ENCODE measurements at regions not wholly inside any gene's neighbourhood (a gene's known extent, or its start where the extent isn't known, plus 50 kb on each side); places are given as distances from the start of the nearest gene placed in this dataset.

DNA sequence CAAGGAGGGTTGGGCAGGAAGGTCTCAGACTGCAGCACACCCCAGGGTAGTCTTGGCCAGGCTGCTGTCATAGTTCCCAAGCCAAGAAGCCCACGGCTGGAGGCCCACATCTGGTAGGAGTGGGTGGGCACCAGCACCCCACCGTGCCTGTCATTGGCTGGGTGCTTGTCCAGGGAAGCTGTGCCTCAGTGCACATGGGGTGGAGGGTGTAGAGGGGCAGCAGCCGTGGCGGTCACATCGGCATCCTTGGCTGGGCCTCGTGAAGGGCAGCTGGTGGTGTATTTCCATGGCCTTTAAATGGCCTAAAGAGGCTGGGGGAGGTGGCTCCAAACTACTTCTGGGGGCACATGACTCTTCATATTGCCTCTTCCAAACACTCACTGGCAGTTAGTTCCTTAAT is 119.6 kb upstream of the USP24 start:
- no peak for DNase-seq (ENCODE audit: low spot score)

DNA sequence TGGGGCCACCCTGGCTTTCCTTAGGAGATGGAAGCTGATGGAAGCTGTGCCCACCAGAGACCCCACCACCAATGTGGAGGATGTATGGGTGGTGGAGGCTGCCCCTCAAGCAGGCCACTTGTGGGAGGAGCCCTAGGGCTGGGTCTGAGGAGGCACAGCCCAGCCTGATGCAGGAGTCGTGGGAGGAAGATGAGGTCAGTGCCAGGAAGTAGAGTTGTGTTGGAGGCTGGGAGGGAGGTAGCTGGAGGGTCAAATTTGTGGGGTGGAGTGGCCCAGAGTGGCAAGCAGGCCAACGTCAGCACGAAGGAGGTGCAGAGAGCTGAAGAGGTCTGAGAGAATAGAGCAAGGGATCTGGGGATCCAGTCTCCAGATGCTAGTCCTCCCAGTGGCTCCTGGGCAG is 119.0 kb upstream of the USP24 start:
- DNase-seq (ENCODE audit: low spot score), result no peak
- TF ChIP-seq, protein P1, sequence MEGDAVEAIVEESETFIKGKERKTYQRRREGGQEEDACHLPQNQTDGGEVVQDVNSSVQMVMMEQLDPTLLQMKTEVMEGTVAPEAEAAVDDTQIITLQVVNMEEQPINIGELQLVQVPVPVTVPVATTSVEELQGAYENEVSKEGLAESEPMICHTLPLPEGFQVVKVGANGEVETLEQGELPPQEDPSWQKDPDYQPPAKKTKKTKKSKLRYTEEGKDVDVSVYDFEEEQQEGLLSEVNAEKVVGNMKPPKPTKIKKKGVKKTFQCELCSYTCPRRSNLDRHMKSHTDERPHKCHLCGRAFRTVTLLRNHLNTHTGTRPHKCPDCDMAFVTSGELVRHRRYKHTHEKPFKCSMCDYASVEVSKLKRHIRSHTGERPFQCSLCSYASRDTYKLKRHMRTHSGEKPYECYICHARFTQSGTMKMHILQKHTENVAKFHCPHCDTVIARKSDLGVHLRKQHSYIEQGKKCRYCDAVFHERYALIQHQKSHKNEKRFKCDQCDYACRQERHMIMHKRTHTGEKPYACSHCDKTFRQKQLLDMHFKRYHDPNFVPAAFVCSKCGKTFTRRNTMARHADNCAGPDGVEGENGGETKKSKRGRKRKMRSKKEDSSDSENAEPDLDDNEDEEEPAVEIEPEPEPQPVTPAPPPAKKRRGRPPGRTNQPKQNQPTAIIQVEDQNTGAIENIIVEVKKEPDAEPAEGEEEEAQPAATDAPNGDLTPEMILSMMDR (IDR thresholded peaks at IDR 0.05; ENCODE audit: extremely low read depth, missing control alignments), result no peak

More for the DNA sequence above, 119.6 kb upstream of the USP24 start:
- TF ChIP-seq, protein P1 (IDR thresholded peaks at IDR 0.05; ENCODE audit: extremely low read depth, missing control alignments), result no peak

DNA sequence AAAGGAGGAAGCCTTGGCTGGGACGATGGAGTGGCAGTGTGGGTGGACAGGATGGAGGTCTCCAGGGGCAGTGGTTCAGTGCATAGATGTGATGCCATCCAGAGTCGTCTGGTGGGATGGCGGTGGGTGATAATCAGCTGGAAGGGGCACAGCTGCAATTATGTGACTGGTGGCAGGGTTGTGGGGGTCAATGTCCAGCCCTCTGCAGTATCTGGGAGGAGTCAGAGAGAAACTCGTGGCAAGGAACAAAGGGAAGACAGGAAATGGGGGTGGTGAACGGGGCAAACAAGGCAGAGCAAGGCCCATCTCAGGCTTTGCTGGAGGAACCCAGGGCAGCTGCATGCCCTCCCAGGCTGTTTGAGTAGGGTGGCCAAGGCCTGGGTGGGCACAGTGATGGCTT is 118.3 kb upstream of the USP24 start:
- DNase-seq (ENCODE audit: low spot score), result no peak
- TF ChIP-seq, protein P1 (IDR thresholded peaks at IDR 0.05; ENCODE audit: extremely low read depth, missing control alignments), result no peak

DNA sequence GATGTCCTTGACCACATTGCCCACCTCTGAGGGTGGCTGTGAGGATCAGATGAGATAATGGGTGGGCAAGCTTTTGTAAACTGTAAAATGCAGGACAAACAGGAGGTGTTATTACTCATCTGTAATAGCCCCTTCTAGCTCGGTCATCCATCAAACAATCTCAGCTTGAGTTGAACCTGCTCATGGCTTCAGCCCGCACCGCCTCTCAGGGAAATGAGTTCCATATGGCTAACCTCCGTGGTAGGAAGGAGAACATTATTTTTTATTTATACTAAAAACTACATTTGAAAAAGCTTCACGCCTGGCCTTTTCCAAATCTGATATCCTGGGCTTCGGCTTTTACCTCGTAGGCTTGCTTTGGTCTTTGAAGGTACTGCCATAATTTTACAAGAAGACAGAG is 116.2 kb upstream of the USP24 start:
- TF ChIP-seq, protein P1 (IDR thresholded peaks at IDR 0.05; ENCODE audit: extremely low read depth, missing control alignments), result no peak
- DNase-seq (ENCODE audit: low spot score), result no peak

DNA sequence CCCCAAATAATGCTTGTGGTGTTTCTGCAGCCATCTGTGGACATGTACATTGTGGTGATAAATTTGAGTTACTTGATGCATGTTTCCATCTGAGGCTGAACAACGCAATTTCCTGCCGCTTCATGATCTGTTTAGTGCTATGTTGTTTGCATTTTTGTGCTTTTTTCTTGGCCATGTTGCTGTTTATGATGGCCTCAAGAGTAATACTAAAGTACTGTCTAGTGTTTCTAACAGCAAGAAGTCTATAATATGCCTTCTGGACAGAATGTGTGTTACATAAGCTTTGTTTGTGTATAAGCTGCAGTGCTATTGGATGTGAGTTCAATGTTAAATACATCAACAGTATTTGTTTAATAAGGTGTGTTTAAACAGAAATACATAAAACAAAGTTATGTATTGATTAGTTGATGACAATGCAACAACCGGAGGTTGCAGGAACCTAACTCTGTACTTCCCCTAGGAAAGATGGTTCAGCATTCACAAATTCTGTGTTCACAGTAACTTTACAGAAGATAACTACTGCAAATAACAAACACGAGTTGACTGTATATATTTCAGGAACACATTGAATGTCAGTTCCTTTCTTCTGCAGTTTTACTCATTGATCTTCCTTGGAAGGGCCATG is 114.8 kb upstream of the USP24 start:
- no peak for DNase-seq (ENCODE audit: low spot score)
- TF ChIP-seq, protein P1 (IDR thresholded peaks at IDR 0.05; ENCODE audit: extremely low read depth, missing control alignments), result no peak

DNA sequence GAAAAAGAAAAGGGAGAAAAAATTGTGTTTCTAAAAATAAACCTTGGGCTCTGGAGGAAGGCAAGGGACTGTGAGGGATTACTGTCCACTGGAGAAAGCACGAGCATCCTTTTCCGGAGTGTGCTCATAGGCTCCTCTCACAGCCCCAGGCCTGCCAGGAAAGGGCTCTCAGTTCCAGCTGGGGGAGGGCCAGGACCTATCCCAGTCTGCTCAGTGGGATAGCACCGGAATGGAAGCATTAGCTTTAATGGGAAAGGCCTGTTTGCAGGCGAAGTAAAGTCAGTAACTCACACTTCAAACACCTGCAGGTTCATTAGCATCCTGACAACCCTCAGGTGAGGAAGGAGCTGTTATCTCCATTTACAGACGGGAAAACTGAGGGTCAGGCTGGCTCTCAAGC is 113.9 kb upstream of the USP24 start:
- DNase-seq (ENCODE audit: low spot score), result no peak
- TF ChIP-seq, protein P1 (IDR thresholded peaks at IDR 0.05; ENCODE audit: extremely low read depth, missing control alignments), result no peak

DNA sequence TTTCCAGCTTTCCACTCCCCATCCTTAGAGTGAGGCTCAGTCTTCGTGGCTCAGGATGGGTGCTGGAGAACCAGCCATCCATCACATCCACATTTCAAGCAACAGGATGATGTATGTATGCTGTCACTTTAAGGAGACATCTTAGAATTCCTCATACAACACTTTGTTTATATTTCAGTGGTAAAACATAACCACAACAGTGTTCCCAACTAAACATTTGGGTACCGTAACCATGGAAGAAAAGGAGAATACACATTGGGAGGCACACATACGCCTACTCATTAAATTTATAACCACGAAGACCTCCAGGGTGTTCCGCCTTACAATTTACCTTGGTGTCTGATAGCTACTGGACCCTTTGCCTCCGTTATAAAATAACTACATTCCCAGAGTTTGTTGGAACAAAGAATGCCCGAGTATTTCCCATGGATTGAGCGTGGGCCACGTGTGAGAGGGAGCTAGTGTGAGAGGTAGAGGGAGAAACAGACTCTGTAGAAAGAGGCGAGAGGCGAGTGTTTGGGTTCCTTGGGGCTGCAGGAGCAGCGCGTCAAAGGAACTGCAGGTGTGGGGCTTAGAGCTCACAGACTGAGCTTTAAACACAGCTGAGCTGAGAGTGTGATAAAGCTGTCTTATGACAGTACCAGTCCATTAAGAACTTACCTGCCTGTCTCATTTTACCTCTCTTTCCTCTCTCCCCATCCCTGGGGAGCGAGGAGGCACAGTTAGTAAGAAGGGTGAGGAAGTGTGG is 111.5 kb upstream of the USP24 start:
- TF ChIP-seq, protein P1 (IDR thresholded peaks at IDR 0.05; ENCODE audit: extremely low read depth, missing control alignments), result no peak
- no peak for DNase-seq (ENCODE audit: low spot score)

Data from GM20000 (cell line).